Left lung (tissue), 4 donors: ENCODE measurements at regions not wholly inside any gene's neighbourhood (a gene's known extent, or its start where the extent isn't known, plus 50 kb on each side); places are given as distances from the start of the nearest gene placed in this dataset.

Source experiments
- ATAC-seq: fragments of 200-7000 bp; cut with Tn5 transposase; one replicate; pipeline ENCODE4 v1.9.1; 2020; ENCODE audit warnings: moderate library complexity
- DNase-seq, 4 donors: peaks; one replicate each; pipeline ENCODE4 v3.0.0-alpha.2; 2013 to 2020
- H3K27ac ChIP-seq, 2 donors: fragments of 200-600 bp; sonication (generic) in 1 of 2; one replicate each; pipeline versions ENCODE4 v1.5.0 to v1.8.0; 2020 to 2021
- H3K27me3 ChIP-seq, 2 donors: fragments of 200-600 bp; sonication (generic) in 1 of 2; one replicate each; pipeline versions ENCODE4 v1.5.0 to v1.8.0; 2020 to 2021
- H3K36me3 ChIP-seq, 2 donors: fragments of 200-600 bp; sonication (generic) in 1 of 2; one replicate each; pipeline versions ENCODE4 v1.5.0 to v1.8.0; 2020 to 2021
- H3K4me1 ChIP-seq, 2 donors: fragments of 200-600 bp; one replicate each; pipeline ENCODE4 v1.8.0; 2021
- H3K4me3 ChIP-seq, 2 donors: fragments of 200-600 bp; sonication (generic) in 1 of 2; one replicate each; pipeline versions ENCODE4 v1.5.0 to v1.8.0; 2020 to 2021; ENCODE audit warnings: mild to moderate bottlenecking in 1 of 2
- H3K9me3 ChIP-seq, 2 donors: fragments of 200-600 bp; sonication (generic) in 1 of 2; one replicate each; pipeline versions ENCODE4 v1.5.0 to v1.8.0; 2020 to 2021
- CTCF ChIP-seq, 2 donors: fragments of 200-600 bp; sonication (generic) in 1 of 2; IDR thresholded peaks; one replicate each; pipeline versions ENCODE4 v1.5.0 to v1.8.0; 2021; ENCODE audit warnings: antibody characterized with exemption in 2 of 2
- intact Hi-C, 2 donors: fragments of 100-400 bp; cut with DNase I; formaldehyde crosslinking; loops; one replicate each; pipeline versions ENCODE4 v1.11.2 to v1.14.2; 2022
- donor health status: DM: no; HTN: yes; CAD: no.
- donor health status: DM: no; HTN: no; CAD: no.

- Histone ChIP-seq H3K4me1 (no peaks in the 10 kb centered on the region), H3K27me3 (no peaks in the 10 kb centered on the region), H3K4me3 (no peak overlapping the region), H3K36me3 (no peaks in the 10 kb centered on the region), H3K27ac (no peak overlapping the region), H3K9me3 (no peaks in the 10 kb centered on the region)
- ATAC-seq (no peak), DNase-seq (no peak)
- no peak for TF ChIP-seq CTCF (IDR thresholded peaks at IDR 0.05)
- intact Hi-C loops, result no loop called here
These were observed 737.9 kb upstream of the WWC1 start for GRCh38 chr5:167553511-167553910.

- H3K4me3 ChIP-seq, result no peak overlapping the region
- H3K4me1 ChIP-seq, result no peaks in the 10 kb centered on the region
- no peaks in the 10 kb centered on the region for H3K9me3 ChIP-seq
- intact Hi-C loops, result no loop called here
- no peak overlapping the region for H3K27ac ChIP-seq
- no peaks in the 10 kb centered on the region for H3K36me3 ChIP-seq
- no peak for ATAC-seq
- no peak for TF ChIP-seq CTCF (IDR thresholded peaks at IDR 0.05)
- no peak for DNase-seq
- H3K27me3 ChIP-seq, result no peaks in the 10 kb centered on the region
These were observed 736.7 kb upstream of the WWC1 start for GRCh38 chr5:167554564-167555290.

GRCh38 chr5:167555565-167556166, 735.8 kb upstream of the WWC1 start:
- Histone ChIP-seq H3K4me3 (no peak overlapping the region), H3K36me3 (no peaks in the 10 kb centered on the region), H3K4me1 (no peaks in the 10 kb centered on the region), H3K27me3 (no peaks in the 10 kb centered on the region), H3K9me3 (no peaks in the 10 kb centered on the region), H3K27ac (no peak overlapping the region)
- intact Hi-C loops, result no loop called here
- ATAC-seq, result no peak
- TF ChIP-seq CTCF (IDR thresholded peaks at IDR 0.05), result no peak
- no peak for DNase-seq

- H3K9me3 ChIP-seq, result no peaks in the 10 kb centered on the region
- H3K27me3 ChIP-seq, result no peaks in the 10 kb centered on the region
- DNase-seq (no peak), ATAC-seq (no peak)
- intact Hi-C loops, result no loop called here
- H3K4me3 ChIP-seq, result no peak overlapping the region
- H3K36me3 ChIP-seq, result no peaks in the 10 kb centered on the region
- no peak overlapping the region for H3K27ac ChIP-seq
- TF ChIP-seq CTCF (IDR thresholded peaks at IDR 0.05), result no peak
- no peaks in the 10 kb centered on the region for H3K4me1 ChIP-seq
These were observed 734.1 kb upstream of the WWC1 start for GRCh38 chr5:167557359-167557758.

- H3K4me1 ChIP-seq, result no peaks in the 10 kb centered on the region
- DNase-seq, result no peak
- no peaks in the 10 kb centered on the region for H3K27me3 ChIP-seq
- no peak overlapping the region for H3K27ac ChIP-seq
- H3K4me3 ChIP-seq, result no peak overlapping the region
- H3K9me3 ChIP-seq, result no peaks in the 10 kb centered on the region
- intact Hi-C loops, result no loop called here
- TF ChIP-seq CTCF (IDR thresholded peaks at IDR 0.05), result no peak
- no peak for ATAC-seq
- H3K36me3 ChIP-seq, result no peaks in the 10 kb centered on the region
These were observed 729.6 kb upstream of the WWC1 start for GRCh38 chr5:167561796-167562195.
